Upper lobe of left lung (tissue), 4 donors: ENCODE measurements at regions not wholly inside any gene's neighbourhood (a gene's known extent, or its start where the extent isn't known, plus 50 kb on each side); places are given as distances from the start of the nearest gene placed in this dataset.

Experiments used
- CTCF ChIP-seq, 6 experiments: fragments of 450-650 bp in 4 of 6; fragments of 200-600 bp in 2 of 6; sonication (generic) in 2 of 6; IDR thresholded peaks; one replicate each; pipeline ENCODE4 v1.5.1; 2016 to 2019; ENCODE audit warnings: antibody characterized with exemption in 6 of 6
- EP300 ChIP-seq, 4 donors: sonication (generic); formaldehyde crosslinking; IDR thresholded peaks; one replicate each; pipeline ENCODE4 v1.5.1; 2017; ENCODE audit warnings: antibody characterized with exemption in 4 of 4, control low read depth in 2 of 4

GRCh38 chrX:55357236-55357635 is 92.5 kb upstream of the PAGE3 start:
- TF ChIP-seq CTCF (IDR thresholded peaks at IDR 0.05) (no peak), EP300 (IDR thresholded peaks at IDR 0.05) (no peak)
